ENCODE measurements at regions not wholly inside any gene's neighbourhood (a gene's known extent, or its start where the extent isn't known, plus 50 kb on each side); places are given as distances from the start of the nearest gene placed in this dataset.

DNA sequence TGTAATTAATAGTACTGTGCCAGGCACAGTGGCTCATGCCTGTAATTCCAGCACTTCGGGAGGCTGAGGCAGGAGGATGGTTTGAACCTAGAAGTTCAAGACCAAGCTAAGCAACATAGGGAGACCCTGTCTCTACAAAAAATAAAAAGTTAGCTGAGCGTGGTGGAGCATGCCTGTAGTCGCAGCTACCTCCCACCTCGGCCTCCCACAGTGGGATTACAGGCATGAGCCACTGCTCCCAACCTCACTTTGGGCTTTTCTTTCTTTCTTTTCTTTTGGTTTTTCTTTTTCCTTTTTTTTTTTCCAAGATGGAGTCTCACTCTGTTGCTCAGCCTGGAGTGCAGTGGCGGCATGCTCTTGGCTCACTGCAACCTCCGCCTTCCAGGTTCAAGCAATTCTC lies 137.8 kb downstream of the MRM1 start:
- no peak overlapping the region for H3K27ac ChIP-seq (ENCODE audit: low read depth, low read length)
- no peaks in the 10 kb centered on the region for H3K36me3 ChIP-seq (ENCODE audit: insufficient read depth, low read length)
- H3K27me3 ChIP-seq (ENCODE audit: insufficient read depth, low read length), result peaks cover 2% of the 10 kb centered on the region
- no peak overlapping the region for H2AFZ ChIP-seq (ENCODE audit: low read length)
- no peaks in the 10 kb centered on the region for H3K79me2 ChIP-seq (ENCODE audit: insufficient read depth, low read length)
- H3K4me1 ChIP-seq (ENCODE audit: insufficient read depth, low read length), result no peaks in the 10 kb centered on the region
- no peak for DNase-seq (ENCODE audit: insufficient read length, low spot score, missing footprints)
- H3K4me3 ChIP-seq (ENCODE audit: insufficient read depth, low read length), result no peak overlapping the region
- no peaks in the 10 kb centered on the region for H3K9me3 ChIP-seq (ENCODE audit: low read depth, low read length)
- no peak overlapping the region for H3K4me2 ChIP-seq (ENCODE audit: insufficient read depth, low read length)
- TF ChIP-seq, protein P1, sequence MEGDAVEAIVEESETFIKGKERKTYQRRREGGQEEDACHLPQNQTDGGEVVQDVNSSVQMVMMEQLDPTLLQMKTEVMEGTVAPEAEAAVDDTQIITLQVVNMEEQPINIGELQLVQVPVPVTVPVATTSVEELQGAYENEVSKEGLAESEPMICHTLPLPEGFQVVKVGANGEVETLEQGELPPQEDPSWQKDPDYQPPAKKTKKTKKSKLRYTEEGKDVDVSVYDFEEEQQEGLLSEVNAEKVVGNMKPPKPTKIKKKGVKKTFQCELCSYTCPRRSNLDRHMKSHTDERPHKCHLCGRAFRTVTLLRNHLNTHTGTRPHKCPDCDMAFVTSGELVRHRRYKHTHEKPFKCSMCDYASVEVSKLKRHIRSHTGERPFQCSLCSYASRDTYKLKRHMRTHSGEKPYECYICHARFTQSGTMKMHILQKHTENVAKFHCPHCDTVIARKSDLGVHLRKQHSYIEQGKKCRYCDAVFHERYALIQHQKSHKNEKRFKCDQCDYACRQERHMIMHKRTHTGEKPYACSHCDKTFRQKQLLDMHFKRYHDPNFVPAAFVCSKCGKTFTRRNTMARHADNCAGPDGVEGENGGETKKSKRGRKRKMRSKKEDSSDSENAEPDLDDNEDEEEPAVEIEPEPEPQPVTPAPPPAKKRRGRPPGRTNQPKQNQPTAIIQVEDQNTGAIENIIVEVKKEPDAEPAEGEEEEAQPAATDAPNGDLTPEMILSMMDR (IDR thresholded peaks at IDR 0.05; ENCODE audit: extremely low read depth, low read depth, low read length), result no peak
- no peaks in the 10 kb centered on the region for H4K20me1 ChIP-seq (ENCODE audit: insufficient read depth, low read length)

DNA sequence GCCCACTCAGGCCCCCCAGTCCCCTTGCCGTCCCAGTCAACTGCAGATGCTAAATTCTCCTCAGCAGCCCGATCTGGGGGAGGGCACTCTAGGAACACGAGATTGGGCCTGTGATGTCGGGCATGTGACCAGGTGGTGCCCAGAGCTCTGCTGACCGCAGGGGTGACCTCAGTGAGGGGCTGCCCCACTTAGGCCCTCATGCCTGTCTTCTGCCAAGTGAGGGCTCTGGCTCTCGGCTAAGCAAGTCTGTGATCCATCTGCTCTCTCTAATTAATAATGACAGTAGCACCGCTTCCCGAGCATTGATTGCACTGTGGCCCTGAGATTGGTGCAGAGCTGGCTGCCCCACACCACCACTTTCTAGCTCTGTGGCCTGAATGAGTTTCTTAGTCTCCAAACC lies 138.8 kb downstream of the MRM1 start:
- H2AFZ ChIP-seq (ENCODE audit: low read length), result no peak overlapping the region
- H3K4me1 ChIP-seq (ENCODE audit: insufficient read depth, low read length), result no peaks in the 10 kb centered on the region
- no peak overlapping the region for H3K27ac ChIP-seq (ENCODE audit: low read depth, low read length)
- H3K9me3 ChIP-seq (ENCODE audit: low read depth, low read length), result no peaks in the 10 kb centered on the region
- no peak for DNase-seq (ENCODE audit: insufficient read length, low spot score, missing footprints)
- no peak overlapping the region for H3K4me3 ChIP-seq (ENCODE audit: insufficient read depth, low read length)
- no peak overlapping the region for H3K4me2 ChIP-seq (ENCODE audit: insufficient read depth, low read length)
- H3K27me3 ChIP-seq (ENCODE audit: insufficient read depth, low read length), result peaks cover 2% of the 10 kb centered on the region
- TF ChIP-seq, protein P1 (IDR thresholded peaks at IDR 0.05; ENCODE audit: extremely low read depth, low read depth, low read length), result no peak
- no peaks in the 10 kb centered on the region for H4K20me1 ChIP-seq (ENCODE audit: insufficient read depth, low read length)
- H3K36me3 ChIP-seq (ENCODE audit: insufficient read depth, low read length), result no peaks in the 10 kb centered on the region
- H3K79me2 ChIP-seq (ENCODE audit: insufficient read depth, low read length), result no peaks in the 10 kb centered on the region

DNA sequence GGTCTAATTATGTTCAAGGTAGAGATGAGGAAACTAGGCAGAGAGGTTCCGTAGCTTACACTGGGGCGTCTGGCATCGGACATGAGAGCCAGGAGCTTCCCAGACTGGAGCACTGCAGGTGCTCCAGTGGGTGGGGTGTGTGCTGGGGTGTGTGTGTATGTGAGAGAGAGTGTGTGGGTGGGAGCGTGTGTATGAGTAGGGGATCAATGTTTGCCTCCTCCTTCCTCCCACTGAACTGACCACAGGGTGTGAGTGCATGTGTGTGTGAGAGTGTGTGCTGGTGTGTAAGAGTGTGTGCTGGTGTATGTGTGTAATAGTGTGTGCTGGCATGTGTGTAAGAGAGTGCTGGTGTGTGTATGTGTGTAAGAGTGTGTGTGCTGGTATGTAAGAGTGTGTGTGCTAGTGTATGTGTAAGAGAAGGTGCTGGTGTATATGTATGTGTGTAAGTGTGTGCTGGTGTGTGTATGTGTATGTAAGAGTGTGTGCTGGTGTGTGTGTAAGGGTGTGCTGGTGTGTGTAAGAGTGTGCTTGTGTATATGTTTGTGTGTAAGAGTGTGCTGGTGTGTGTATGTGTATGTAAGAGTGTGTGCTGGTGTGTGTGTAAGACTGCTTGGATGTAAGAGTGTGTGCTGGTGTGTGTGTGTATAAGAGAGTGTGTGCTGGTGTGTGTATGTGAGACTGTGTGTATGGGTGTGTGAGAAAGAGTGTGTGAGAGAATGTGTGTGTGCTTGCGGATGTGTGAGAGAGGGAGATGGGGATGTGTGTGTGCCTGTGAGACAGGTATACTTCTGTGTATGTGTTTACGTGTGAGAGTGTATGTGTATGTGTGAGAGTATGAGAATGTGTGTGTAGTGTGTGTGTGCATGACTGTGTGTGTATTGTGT lies 139.9 kb downstream of the MRM1 start:
- no peak for DNase-seq (ENCODE audit: insufficient read length, low spot score, missing footprints)
- no peak overlapping the region for H3K27ac ChIP-seq (ENCODE audit: low read depth, low read length)
- no peaks in the 10 kb centered on the region for H3K36me3 ChIP-seq (ENCODE audit: insufficient read depth, low read length)
- no peaks in the 10 kb centered on the region for H3K79me2 ChIP-seq (ENCODE audit: insufficient read depth, low read length)
- H3K4me1 ChIP-seq (ENCODE audit: insufficient read depth, low read length), result no peaks in the 10 kb centered on the region
- H3K9me3 ChIP-seq (ENCODE audit: low read depth, low read length), result no peaks in the 10 kb centered on the region
- no peak overlapping the region for H3K4me3 ChIP-seq (ENCODE audit: insufficient read depth, low read length)
- no peaks in the 10 kb centered on the region for H4K20me1 ChIP-seq (ENCODE audit: insufficient read depth, low read length)
- TF ChIP-seq, protein P1 (IDR thresholded peaks at IDR 0.05; ENCODE audit: extremely low read depth, low read depth, low read length), result no peak
- no peak overlapping the region for H3K4me2 ChIP-seq (ENCODE audit: insufficient read depth, low read length)
- H3K27me3 ChIP-seq (ENCODE audit: insufficient read depth, low read length), result peaks cover 2% of the 10 kb centered on the region
- H2AFZ ChIP-seq (ENCODE audit: low read length), result no peak overlapping the region

DNA sequence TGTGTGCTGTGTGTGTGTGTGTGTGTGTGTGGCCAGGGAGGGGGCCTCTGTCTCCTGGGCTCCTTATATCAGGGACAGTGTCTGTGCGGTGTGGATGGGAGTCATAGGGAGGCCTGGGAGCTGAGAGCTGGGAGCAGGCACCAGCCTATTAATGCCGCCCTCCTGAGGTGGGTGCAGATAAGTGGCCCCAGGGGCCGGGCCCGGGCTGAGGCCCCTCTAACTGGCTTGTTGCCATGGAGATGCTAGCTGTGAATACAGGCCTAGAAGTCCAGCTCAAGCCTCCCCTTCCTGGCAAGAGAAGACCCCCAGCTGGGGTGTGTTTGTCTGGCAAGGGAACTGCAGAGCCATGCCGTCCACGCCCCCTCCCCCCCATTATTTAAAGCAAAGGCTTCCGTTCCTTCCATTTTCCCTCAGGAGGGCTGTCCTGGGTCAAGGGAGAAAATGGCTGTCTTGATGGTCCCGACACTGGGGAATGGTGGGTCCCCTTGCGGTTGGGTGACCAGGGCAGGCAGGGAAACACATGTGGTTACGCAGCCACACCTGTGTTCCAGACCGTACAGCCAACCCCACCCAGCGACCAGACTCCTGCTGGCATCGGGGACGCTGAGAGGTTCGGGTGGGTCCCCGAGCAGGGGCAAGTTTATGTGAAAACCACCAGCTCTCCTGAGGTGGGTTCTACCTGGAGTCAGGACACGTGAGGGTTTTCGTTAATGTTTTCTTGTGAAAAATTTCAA lies 141.1 kb downstream of the MRM1 start:
- Histone ChIP-seq H3K4me1 (ENCODE audit: insufficient read depth, low read length) (no peaks in the 10 kb centered on the region), H3K79me2 (ENCODE audit: insufficient read depth, low read length) (no peaks in the 10 kb centered on the region), H3K36me3 (ENCODE audit: insufficient read depth, low read length) (no peaks in the 10 kb centered on the region), H3K27me3 (ENCODE audit: insufficient read depth, low read length) (peaks cover 2% of the 10 kb centered on the region), H3K4me3 (ENCODE audit: insufficient read depth, low read length) (no peak overlapping the region), H2AFZ (ENCODE audit: low read length) (no peak overlapping the region), H3K4me2 (ENCODE audit: insufficient read depth, low read length) (no peak overlapping the region), H3K9me3 (ENCODE audit: low read depth, low read length) (no peaks in the 10 kb centered on the region), H4K20me1 (ENCODE audit: insufficient read depth, low read length) (no peaks in the 10 kb centered on the region), H3K27ac (ENCODE audit: low read depth, low read length) (no peak overlapping the region)
- TF ChIP-seq, protein P1 (IDR thresholded peaks at IDR 0.05; ENCODE audit: extremely low read depth, low read depth, low read length), result no peak
- no peak for DNase-seq (ENCODE audit: insufficient read length, low spot score, missing footprints)
